ES-I3 (cell line): ENCODE measurements at regions not wholly inside any gene's neighbourhood (a gene's known extent, or its start where the extent isn't known, plus 50 kb on each side); places are given as distances from the start of the nearest gene placed in this dataset.

Source experiments
- H3K36me3 ChIP-seq: 2 replicates; pipeline ENCODE4 v1.6.1; 2013; ENCODE audit warnings: mild to moderate bottlenecking, low read length, control low read depth, moderate library complexity; ENCODE audit not compliant: insufficient read depth
- H3K4me1 ChIP-seq: 2 replicates; pipeline ENCODE4 v1.6.1; 2013; ENCODE audit warnings: mild to moderate bottlenecking, control low read depth, low read length; ENCODE audit not compliant: insufficient read depth
- H3K9ac ChIP-seq: 2 replicates; pipeline ENCODE4 v1.6.1; 2013; ENCODE audit warnings: low read depth, mild to moderate bottlenecking, low read length, moderate library complexity
- H3K9me3 ChIP-seq: 2 replicates; pipeline ENCODE4 v1.6.1; 2013; ENCODE audit warnings: mild to moderate bottlenecking, low read length, moderate library complexity; ENCODE audit not compliant: control insufficient read depth, insufficient read depth

- Histone ChIP-seq H3K9ac (no peak overlapping the region), H3K9me3 (peaks cover 3% of the 10 kb centered on the region; the same call in 1 of the 2 replicates), H3K36me3 (no peaks in the 10 kb centered on the region), H3K4me1 (no peaks in the 10 kb centered on the region)
Measured at GRCh38 chr18:10310626-10311025, 143.8 kb upstream of the APCDD1 start.

GRCh38 chr18:10312326-10313015, 142.0 kb upstream of the APCDD1 start:
- no peak overlapping the region for H3K9ac ChIP-seq
- no peaks in the 10 kb centered on the region for H3K36me3 ChIP-seq
- H3K9me3 ChIP-seq: no peaks in the 10 kb centered on the region
- peaks cover under 1% of the 10 kb centered on the region for H3K4me1 ChIP-seq

GRCh38 chr18:10313016-10313342, 141.5 kb upstream of the APCDD1 start:
- no peak overlapping the region for H3K9ac ChIP-seq
- H3K9me3 ChIP-seq: no peaks in the 10 kb centered on the region
- no peaks in the 10 kb centered on the region for H3K36me3 ChIP-seq
- peaks cover 5% of the 10 kb centered on the region for H3K4me1 ChIP-seq

GRCh38 chr18:10314066-10314465, 140.4 kb upstream of the APCDD1 start:
- no peaks in the 10 kb centered on the region for H3K9me3 ChIP-seq
- H3K36me3 ChIP-seq: no peaks in the 10 kb centered on the region
- H3K4me1 ChIP-seq: peaks cover 7% of the 10 kb centered on the region

GRCh38 chr18:10315522-10315921, 138.9 kb upstream of the APCDD1 start:
- peaks cover 8% of the 10 kb centered on the region for H3K4me1 ChIP-seq
- no peaks in the 10 kb centered on the region for H3K9me3 ChIP-seq
- no peak overlapping the region for H3K9ac ChIP-seq
- no peaks in the 10 kb centered on the region for H3K36me3 ChIP-seq

More at GRCh38 chr18:10314066-10314465, 140.4 kb upstream of the APCDD1 start:
- no peak overlapping the region for H3K9ac ChIP-seq

- Histone ChIP-seq H3K36me3 (no peaks in the 10 kb centered on the region), H3K9me3 (no peaks in the 10 kb centered on the region), H3K4me1 (peaks cover 8% of the 10 kb centered on the region), H3K9ac (no peak overlapping the region)
Measured at GRCh38 chr18:10316778-10317177, 137.7 kb upstream of the APCDD1 start.

GRCh38 chr18:10317864-10318690, 136.4 kb upstream of the APCDD1 start:
- Histone ChIP-seq H3K9me3 (no peaks in the 10 kb centered on the region), H3K36me3 (no peaks in the 10 kb centered on the region), H3K9ac (no peak overlapping the region), H3K4me1 (peaks cover 8% of the 10 kb centered on the region)

- H3K36me3 ChIP-seq: no peaks in the 10 kb centered on the region
- H3K9ac ChIP-seq: no peak overlapping the region
- peaks cover 8% of the 10 kb centered on the region for H3K4me1 ChIP-seq
- H3K9me3 ChIP-seq: no peaks in the 10 kb centered on the region
Measured at GRCh38 chr18:10318691-10318970, 135.8 kb upstream of the APCDD1 start.

GRCh38 chr18:10319026-10319425, 135.4 kb upstream of the APCDD1 start:
- H3K4me1 ChIP-seq: peaks cover 8% of the 10 kb centered on the region

GRCh38 chr18:10319914-10320600, 134.4 kb upstream of the APCDD1 start:
- no peak overlapping the region for H3K9ac ChIP-seq
- H3K4me1 ChIP-seq: peaks cover 8% of the 10 kb centered on the region
- no peaks in the 10 kb centered on the region for H3K9me3 ChIP-seq
- no peaks in the 10 kb centered on the region for H3K36me3 ChIP-seq

More at GRCh38 chr18:10319026-10319425, 135.4 kb upstream of the APCDD1 start:
- Histone ChIP-seq H3K36me3 (no peaks in the 10 kb centered on the region), H3K9ac (no peak overlapping the region), H3K9me3 (no peaks in the 10 kb centered on the region)

- H3K9ac ChIP-seq: no peak overlapping the region
- H3K9me3 ChIP-seq: no peaks in the 10 kb centered on the region
- no peaks in the 10 kb centered on the region for H3K36me3 ChIP-seq
- peaks cover 8% of the 10 kb centered on the region for H3K4me1 ChIP-seq
Measured at GRCh38 chr18:10320791-10321190, 133.6 kb upstream of the APCDD1 start.

GRCh38 chr18:10321576-10321975, 132.9 kb upstream of the APCDD1 start:
- no peaks in the 10 kb centered on the region for H3K36me3 ChIP-seq
- peaks cover 8% of the 10 kb centered on the region for H3K4me1 ChIP-seq
- H3K9me3 ChIP-seq: no peaks in the 10 kb centered on the region
- no peak overlapping the region for H3K9ac ChIP-seq

- Histone ChIP-seq H3K9ac (no peak overlapping the region), H3K9me3 (no peaks in the 10 kb centered on the region; the same call in 1 of the 2 replicates), H3K4me1 (peaks cover 8% of the 10 kb centered on the region), H3K36me3 (no peaks in the 10 kb centered on the region)
Measured at GRCh38 chr18:10322004-10322403, 132.4 kb upstream of the APCDD1 start.

GRCh38 chr18:10322435-10322834, 132.0 kb upstream of the APCDD1 start:
- Histone ChIP-seq H3K9me3 (no peaks in the 10 kb centered on the region; the same call in 1 of the 2 replicates), H3K9ac (no peak overlapping the region), H3K36me3 (no peaks in the 10 kb centered on the region), H3K4me1 (peaks cover 8% of the 10 kb centered on the region)

GRCh38 chr18:10329101-10329500, 125.3 kb upstream of the APCDD1 start:
- Histone ChIP-seq H3K9ac (no peak overlapping the region), H3K4me1 (no peaks in the 10 kb centered on the region), H3K36me3 (no peaks in the 10 kb centered on the region), H3K9me3 (no peaks in the 10 kb centered on the region; the same call in 1 of the 2 replicates)
